ENCODE measurements at regions not wholly inside any gene's neighbourhood (a gene's known extent, or its start where the extent isn't known, plus 50 kb on each side); places are given as distances from the start of the nearest gene placed in this dataset.
"Not testable (repeated sequence)": the region's sequence is repeated elsewhere in the genome, so short reads cannot be mapped to it uniquely, and the experiment has no call there.

GRCh38 chr6:25157842-25158241, 121.3 kb upstream of the CARMIL1 start:
- no peak overlapping the region for H3K27ac ChIP-seq (ENCODE audit: low read depth, low read length)
- no peaks in the 10 kb centered on the region for H3K9me3 ChIP-seq (ENCODE audit: control insufficient read depth in 3 of 3, low read length in 3 of 3)
- H3K4me1 ChIP-seq (ENCODE audit: control insufficient read depth in 3 of 3, insufficient read depth in 3 of 3, low read length in 3 of 3): no peaks in the 10 kb centered on the region
- H3K27me3 ChIP-seq (ENCODE audit: control insufficient read depth in 3 of 3, insufficient read depth in 3 of 3, low read length in 3 of 3): no peaks in the 10 kb centered on the region
- H3K36me3 ChIP-seq (ENCODE audit: control insufficient read depth in 3 of 3, insufficient read depth in 3 of 3, low read length in 3 of 3): no peaks in the 10 kb centered on the region
- H3K4me3 ChIP-seq (ENCODE audit: low read length in 3 of 3): no peak overlapping the region
- H3K9ac ChIP-seq (ENCODE audit: low read depth in 1 of 3, low read length in 3 of 3): no peak overlapping the region

- H3K4me1 ChIP-seq (ENCODE audit: control insufficient read depth in 3 of 3, insufficient read depth in 3 of 3, low read length in 3 of 3); H3K27me3 ChIP-seq (ENCODE audit: control insufficient read depth in 3 of 3, insufficient read depth in 3 of 3, low read length in 3 of 3); H3K36me3 ChIP-seq (ENCODE audit: control insufficient read depth in 3 of 3, insufficient read depth in 3 of 3, low read length in 3 of 3); H3K27ac ChIP-seq (ENCODE audit: low read depth, low read length); H3K9me3 ChIP-seq (ENCODE audit: control insufficient read depth in 3 of 3, low read length in 3 of 3); H3K9ac ChIP-seq (ENCODE audit: low read depth in 1 of 3, low read length in 3 of 3); H3K4me3 ChIP-seq (ENCODE audit: low read length in 3 of 3): not testable (repeated sequence)
These were observed 119.0 kb upstream of the CARMIL1 start for GRCh38 chr6:25160134-25160533.

DNA sequence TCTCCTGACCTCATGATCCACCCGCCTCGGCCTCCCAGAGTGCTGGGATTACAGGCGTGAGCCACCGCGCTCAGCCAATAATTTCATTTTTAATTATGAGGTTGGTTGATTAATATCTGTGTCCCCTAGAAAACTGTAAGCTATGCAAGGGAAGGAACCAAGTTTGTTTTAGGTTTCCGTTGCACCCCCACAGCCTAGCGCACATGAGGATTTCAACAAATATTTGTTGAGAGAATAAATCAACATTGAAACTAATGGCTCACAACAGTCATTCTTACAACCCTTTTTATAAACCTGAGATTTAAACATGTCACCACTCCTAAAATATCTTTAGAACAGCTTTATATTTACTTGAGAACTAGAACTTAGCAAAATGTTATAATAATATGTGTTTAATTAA, 114.0 kb upstream of the CARMIL1 start:
- Histone ChIP-seq H3K4me1 (ENCODE audit: control insufficient read depth in 3 of 3, insufficient read depth in 3 of 3, low read length in 3 of 3) (no peaks in the 10 kb centered on the region), H3K4me3 (ENCODE audit: low read length in 3 of 3) (no peak overlapping the region), H3K9ac (ENCODE audit: low read depth in 1 of 3, low read length in 3 of 3) (no peak overlapping the region), H3K27ac (ENCODE audit: low read depth, low read length) (no peak overlapping the region), H3K9me3 (ENCODE audit: control insufficient read depth in 3 of 3, low read length in 3 of 3) (no peaks in the 10 kb centered on the region), H3K27me3 (ENCODE audit: control insufficient read depth in 3 of 3, insufficient read depth in 3 of 3, low read length in 3 of 3) (no peaks in the 10 kb centered on the region), H3K36me3 (ENCODE audit: control insufficient read depth in 3 of 3, insufficient read depth in 3 of 3, low read length in 3 of 3) (no peaks in the 10 kb centered on the region)

DNA sequence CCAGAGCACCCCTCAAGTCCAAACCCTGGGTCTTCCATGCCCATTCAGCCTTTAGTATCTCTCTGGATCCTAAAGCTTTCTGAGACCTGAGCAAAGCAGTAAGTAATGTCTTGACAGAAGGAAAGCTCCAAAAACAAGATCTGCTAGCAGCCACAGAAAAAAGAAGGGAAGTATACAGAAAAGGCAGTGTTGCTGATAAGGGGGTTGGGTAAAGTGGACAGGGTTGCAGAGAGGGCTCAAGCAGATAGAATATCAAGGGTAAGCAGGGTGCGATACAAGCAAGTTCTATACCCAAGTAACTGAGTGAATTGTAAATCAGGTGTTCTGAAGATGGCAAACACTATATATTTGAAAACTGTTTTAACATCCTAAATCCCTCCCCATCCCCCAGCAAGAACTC, 113.4 kb upstream of the CARMIL1 start:
- H3K4me1 ChIP-seq (ENCODE audit: control insufficient read depth in 3 of 3, insufficient read depth in 3 of 3, low read length in 3 of 3): no peaks in the 10 kb centered on the region
- H3K27ac ChIP-seq (ENCODE audit: low read depth, low read length): no peak overlapping the region
- H3K9ac ChIP-seq (ENCODE audit: low read depth in 1 of 3, low read length in 3 of 3): no peak overlapping the region
- no peaks in the 10 kb centered on the region for H3K9me3 ChIP-seq (ENCODE audit: control insufficient read depth in 3 of 3, low read length in 3 of 3)
- no peaks in the 10 kb centered on the region for H3K27me3 ChIP-seq (ENCODE audit: control insufficient read depth in 3 of 3, insufficient read depth in 3 of 3, low read length in 3 of 3)
- no peak overlapping the region for H3K4me3 ChIP-seq (ENCODE audit: low read length in 3 of 3)
- no peaks in the 10 kb centered on the region for H3K36me3 ChIP-seq (ENCODE audit: control insufficient read depth in 3 of 3, insufficient read depth in 3 of 3, low read length in 3 of 3)

DNA sequence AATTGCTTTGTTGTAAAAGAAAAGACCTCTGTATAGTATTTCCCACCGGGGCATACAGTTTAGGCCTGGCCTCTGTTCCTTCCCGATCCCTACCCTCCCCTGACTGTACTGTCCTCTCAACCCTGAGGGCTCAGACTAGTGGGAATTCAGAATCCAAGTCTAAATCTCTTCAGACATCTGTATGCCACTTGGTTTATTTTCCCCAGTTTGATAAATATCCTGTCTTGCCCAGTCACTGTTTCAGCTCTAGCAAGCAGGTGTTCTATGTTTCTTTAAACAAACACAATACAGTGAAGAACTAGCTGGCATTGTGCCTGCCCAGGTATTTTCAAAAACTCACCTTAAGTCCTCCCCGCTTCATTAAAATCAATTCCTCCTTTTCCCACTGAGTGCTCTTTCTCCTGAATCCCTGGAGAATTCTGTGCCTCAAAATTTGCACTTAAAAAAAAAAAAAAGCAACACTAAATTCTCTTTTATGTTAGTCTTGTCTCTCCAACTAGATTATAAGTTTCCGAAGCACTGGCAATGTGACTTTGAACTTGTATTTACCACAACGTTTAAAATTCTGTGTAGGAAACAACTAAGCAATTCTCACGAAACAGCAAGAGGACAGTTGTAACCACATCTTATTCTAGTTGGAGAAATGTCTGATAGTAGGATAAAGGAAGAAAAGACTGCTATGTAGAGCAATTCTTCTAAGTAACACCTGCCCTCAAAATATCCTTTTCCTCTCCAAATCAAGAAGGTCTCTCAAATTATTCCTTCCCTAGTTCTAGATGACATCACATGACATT, 112.0 kb upstream of the CARMIL1 start:
- Histone ChIP-seq H3K9ac (ENCODE audit: low read depth in 1 of 3, low read length in 3 of 3) (no peak overlapping the region), H3K36me3 (ENCODE audit: control insufficient read depth in 3 of 3, insufficient read depth in 3 of 3, low read length in 3 of 3) (no peaks in the 10 kb centered on the region), H3K9me3 (ENCODE audit: control insufficient read depth in 3 of 3, low read length in 3 of 3) (no peaks in the 10 kb centered on the region), H3K27me3 (ENCODE audit: control insufficient read depth in 3 of 3, insufficient read depth in 3 of 3, low read length in 3 of 3) (no peaks in the 10 kb centered on the region), H3K4me3 (ENCODE audit: low read length in 3 of 3) (no peak overlapping the region), H3K27ac (ENCODE audit: low read depth, low read length) (no peak overlapping the region), H3K4me1 (ENCODE audit: control insufficient read depth in 3 of 3, insufficient read depth in 3 of 3, low read length in 3 of 3) (no peaks in the 10 kb centered on the region)

GRCh38 chr6:25167961-25168360, 111.2 kb upstream of the CARMIL1 start:
- Histone ChIP-seq H3K9ac (ENCODE audit: low read depth in 1 of 3, low read length in 3 of 3) (no peak overlapping the region), H3K4me3 (ENCODE audit: low read length in 3 of 3) (no peak overlapping the region), H3K4me1 (ENCODE audit: control insufficient read depth in 3 of 3, insufficient read depth in 3 of 3, low read length in 3 of 3) (no peaks in the 10 kb centered on the region), H3K27me3 (ENCODE audit: control insufficient read depth in 3 of 3, insufficient read depth in 3 of 3, low read length in 3 of 3) (no peaks in the 10 kb centered on the region), H3K27ac (ENCODE audit: low read depth, low read length) (no peak overlapping the region), H3K36me3 (ENCODE audit: control insufficient read depth in 3 of 3, insufficient read depth in 3 of 3, low read length in 3 of 3) (no peaks in the 10 kb centered on the region), H3K9me3 (ENCODE audit: control insufficient read depth in 3 of 3, low read length in 3 of 3) (no peaks in the 10 kb centered on the region)

GRCh38 chr6:25168637-25169036, 110.5 kb upstream of the CARMIL1 start:
- H3K27me3 ChIP-seq (ENCODE audit: control insufficient read depth in 3 of 3, insufficient read depth in 3 of 3, low read length in 3 of 3): no peaks in the 10 kb centered on the region
- H3K9ac ChIP-seq (ENCODE audit: low read depth in 1 of 3, low read length in 3 of 3): no peak overlapping the region
- H3K4me3 ChIP-seq (ENCODE audit: low read length in 3 of 3): no peak overlapping the region
- no peaks in the 10 kb centered on the region for H3K4me1 ChIP-seq (ENCODE audit: control insufficient read depth in 3 of 3, insufficient read depth in 3 of 3, low read length in 3 of 3)
- no peaks in the 10 kb centered on the region for H3K36me3 ChIP-seq (ENCODE audit: control insufficient read depth in 3 of 3, insufficient read depth in 3 of 3, low read length in 3 of 3)
- no peaks in the 10 kb centered on the region for H3K9me3 ChIP-seq (ENCODE audit: control insufficient read depth in 3 of 3, low read length in 3 of 3)
- H3K27ac ChIP-seq (ENCODE audit: low read depth, low read length): no peak overlapping the region

- no peak overlapping the region for H3K27ac ChIP-seq (ENCODE audit: low read depth, low read length)
- H3K4me3 ChIP-seq (ENCODE audit: low read length in 3 of 3): no peak overlapping the region
These were observed 109.6 kb upstream of the CARMIL1 start for GRCh38 chr6:25169553-25169952.

GRCh38 chr6:25169961-25170360, 109.2 kb upstream of the CARMIL1 start:
- H3K4me3 ChIP-seq (ENCODE audit: low read length in 3 of 3): no peak overlapping the region
- no peaks in the 10 kb centered on the region for H3K27me3 ChIP-seq (ENCODE audit: control insufficient read depth in 3 of 3, insufficient read depth in 3 of 3, low read length in 3 of 3)
- H3K36me3 ChIP-seq (ENCODE audit: control insufficient read depth in 3 of 3, insufficient read depth in 3 of 3, low read length in 3 of 3): no peaks in the 10 kb centered on the region
- no peaks in the 10 kb centered on the region for H3K9me3 ChIP-seq (ENCODE audit: control insufficient read depth in 3 of 3, low read length in 3 of 3)
- no peaks in the 10 kb centered on the region for H3K4me1 ChIP-seq (ENCODE audit: control insufficient read depth in 3 of 3, insufficient read depth in 3 of 3, low read length in 3 of 3)
- no peak overlapping the region for H3K27ac ChIP-seq (ENCODE audit: low read depth, low read length)
- no peak overlapping the region for H3K9ac ChIP-seq (ENCODE audit: low read depth in 1 of 3, low read length in 3 of 3)

More at GRCh38 chr6:25169553-25169952, 109.6 kb upstream of the CARMIL1 start:
- no peak overlapping the region for H3K9ac ChIP-seq (ENCODE audit: low read depth in 1 of 3, low read length in 3 of 3)
- H3K4me1 ChIP-seq (ENCODE audit: control insufficient read depth in 3 of 3, insufficient read depth in 3 of 3, low read length in 3 of 3): no peaks in the 10 kb centered on the region
- no peaks in the 10 kb centered on the region for H3K36me3 ChIP-seq (ENCODE audit: control insufficient read depth in 3 of 3, insufficient read depth in 3 of 3, low read length in 3 of 3)
- H3K9me3 ChIP-seq (ENCODE audit: control insufficient read depth in 3 of 3, low read length in 3 of 3): no peaks in the 10 kb centered on the region
- no peaks in the 10 kb centered on the region for H3K27me3 ChIP-seq (ENCODE audit: control insufficient read depth in 3 of 3, insufficient read depth in 3 of 3, low read length in 3 of 3)

- no peak overlapping the region for H3K27ac ChIP-seq (ENCODE audit: low read depth, low read length)
- no peak overlapping the region for H3K9ac ChIP-seq (ENCODE audit: low read depth in 1 of 3, low read length in 3 of 3)
- H3K27me3 ChIP-seq (ENCODE audit: control insufficient read depth in 3 of 3, insufficient read depth in 3 of 3, low read length in 3 of 3): no peaks in the 10 kb centered on the region
- H3K36me3 ChIP-seq (ENCODE audit: control insufficient read depth in 3 of 3, insufficient read depth in 3 of 3, low read length in 3 of 3): no peaks in the 10 kb centered on the region
- no peaks in the 10 kb centered on the region for H3K4me1 ChIP-seq (ENCODE audit: control insufficient read depth in 3 of 3, insufficient read depth in 3 of 3, low read length in 3 of 3)
- no peaks in the 10 kb centered on the region for H3K9me3 ChIP-seq (ENCODE audit: control insufficient read depth in 3 of 3, low read length in 3 of 3)
- no peak overlapping the region for H3K4me3 ChIP-seq (ENCODE audit: low read length in 3 of 3)
These were observed 108.5 kb upstream of the CARMIL1 start for GRCh38 chr6:25170640-25171039.

Data from skeletal muscle tissue (tissue), 3 donors.